ENCODE measurements at regions not wholly inside any gene's neighbourhood (a gene's known extent, or its start where the extent isn't known, plus 50 kb on each side); places are given as distances from the start of the nearest gene placed in this dataset.

DNA sequence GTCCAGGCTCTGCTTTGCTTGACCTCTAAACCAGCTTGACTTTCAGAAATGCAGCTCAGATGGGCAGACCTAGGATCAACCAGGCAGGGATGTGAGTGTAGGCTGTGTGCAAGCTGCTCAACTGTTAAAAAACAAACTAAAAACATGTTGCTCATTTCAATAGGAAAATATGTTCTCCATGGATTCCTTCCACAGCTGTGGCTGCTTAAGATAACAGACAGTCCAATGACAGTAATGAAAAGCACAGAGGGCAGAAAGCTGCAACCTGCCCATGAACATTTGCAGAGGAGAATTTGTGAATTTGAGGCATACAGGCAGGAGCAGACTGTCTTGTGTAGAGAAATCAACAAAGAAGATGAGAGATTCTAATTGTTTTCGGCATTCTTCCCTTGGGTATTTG is 534.2 kb downstream of the CCSER2 start:
- Histone ChIP-seq H4K8ac (ENCODE audit: low read depth in 2 of 2, low read length in 2 of 2) (no peak overlapping the region), H3K23ac (ENCODE audit: low read depth, low read length) (no peak overlapping the region), H4K5ac (ENCODE audit: low read depth, low read length) (no peak overlapping the region), H2BK5ac (ENCODE audit: low read depth, low read length, poor library complexity, severe bottlenecking) (no peak overlapping the region), H3K27me3 (ENCODE audit: control insufficient read depth, insufficient read depth, low read length) (no peaks in the 10 kb centered on the region), H3K9me1 (ENCODE audit: insufficient read depth, low read length) (no peaks in the 10 kb centered on the region), H3K4me1 (ENCODE audit: control insufficient read depth, insufficient read depth, low read length) (no peaks in the 10 kb centered on the region), H3K4me2 (ENCODE audit: low read depth, low read length) (no peak overlapping the region), H3K79me1 (ENCODE audit: low read depth in 1 of 2, low read length in 2 of 2) (no peaks in the 10 kb centered on the region), H2BK20ac (ENCODE audit: low read depth, low read length) (no peak overlapping the region), H3K18ac (ENCODE audit: low read depth, low read length) (no peak overlapping the region), H3K9me3 (ENCODE audit: control insufficient read depth, insufficient read depth, low read length) (peaks cover 9% of the 10 kb centered on the region), H3K9ac (ENCODE audit: low read depth, low read length) (no peak overlapping the region), H3K56ac (ENCODE audit: extremely low read depth, insufficient read depth, low read length) (no peak overlapping the region), H2AFZ (replicated peaks; ENCODE audit: low read length, poor library complexity) (no peak overlapping the region), H2BK15ac (ENCODE audit: low read depth, low read length) (no peak overlapping the region), H3K4me3 (ENCODE audit: insufficient read depth, low read depth, low read length) (no peak overlapping the region), H3K36me3 (ENCODE audit: control insufficient read depth, insufficient read depth, low read length) (no peaks in the 10 kb centered on the region), H4K91ac (ENCODE audit: insufficient read depth, low read depth, low read length) (no peak overlapping the region), H3K4ac (ENCODE audit: low read depth, low read length) (no peak overlapping the region), H2BK120ac (ENCODE audit: low read depth, low read length) (no peak overlapping the region), H3K14ac (replicated peaks; ENCODE audit: low read depth, low read length) (no peak overlapping the region), H4K20me1 (ENCODE audit: insufficient read depth, low read length) (no peaks in the 10 kb centered on the region), H2AK5ac (ENCODE audit: low read depth, low read length) (no peak overlapping the region), H3K27ac (ENCODE audit: insufficient read depth, low read length) (no peak overlapping the region), H2AK9ac (replicated peaks; ENCODE audit: low read depth, low read length, poor library complexity) (no peak overlapping the region)
- dilution Hi-C loops (cut with HindIII; ENCODE audit: low sequenced_read_pairs, unreplicated experiment) = no loop called here
- WGBS, 2 experiments (ENCODE audit: extremely low coverage in 2 of 2, insufficient read length in 1 of 2) = no CpG with 5 or more reads among the region's 1 CpG
- DNase-seq (no peak), ATAC-seq (ENCODE audit: low read depth) (no peak)
- TF ChIP-seq MXI1 (IDR thresholded peaks at IDR 0.05; ENCODE audit: borderline replicate concordance, low read depth, low read length) (no peak), RAD21 (IDR thresholded peaks at IDR 0.05; ENCODE audit: low read length) (no peak), RFX5 (IDR thresholded peaks at IDR 0.05; ENCODE audit: low read depth, low read length) (no peak), BHLHE40 (IDR thresholded peaks at IDR 0.05; ENCODE audit: low read depth, low read length) (no peak), NFE2L2 (IDR thresholded peaks at IDR 0.05; ENCODE audit: low read depth, low read length) (no peak), RCOR1 (IDR thresholded peaks at IDR 0.05; ENCODE audit: insufficient replicate concordance, low read length) (no peak), POLR2A (IDR thresholded peaks at IDR 0.05; ENCODE audit: low read depth, low read length) (no peak), SMC3 (IDR thresholded peaks at IDR 0.05; ENCODE audit: low read depth, low read length) (no peak), CEBPB (IDR thresholded peaks at IDR 0.05; ENCODE audit: low read depth, low read length) (no peak), CHD1 (IDR thresholded peaks at IDR 0.05; ENCODE audit: low read depth, low read length) (no peak), FOS (IDR thresholded peaks at IDR 0.05; ENCODE audit: low read depth, low read length) (no peak), MAFK (IDR thresholded peaks at IDR 0.05; ENCODE audit: low read depth, low read length) (no peak), MAZ (IDR thresholded peaks at IDR 0.05; ENCODE audit: borderline replicate concordance, low read depth, low read length) (no peak)
- TF ChIP-seq, protein P1, sequence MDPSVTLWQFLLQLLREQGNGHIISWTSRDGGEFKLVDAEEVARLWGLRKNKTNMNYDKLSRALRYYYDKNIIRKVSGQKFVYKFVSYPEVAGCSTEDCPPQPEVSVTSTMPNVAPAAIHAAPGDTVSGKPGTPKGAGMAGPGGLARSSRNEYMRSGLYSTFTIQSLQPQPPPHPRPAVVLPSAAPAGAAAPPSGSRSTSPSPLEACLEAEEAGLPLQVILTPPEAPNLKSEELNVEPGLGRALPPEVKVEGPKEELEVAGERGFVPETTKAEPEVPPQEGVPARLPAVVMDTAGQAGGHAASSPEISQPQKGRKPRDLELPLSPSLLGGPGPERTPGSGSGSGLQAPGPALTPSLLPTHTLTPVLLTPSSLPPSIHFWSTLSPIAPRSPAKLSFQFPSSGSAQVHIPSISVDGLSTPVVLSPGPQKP (IDR thresholded peaks at IDR 0.05; ENCODE audit: borderline replicate concordance, low read depth, low read length) = no peak
- TF ChIP-seq, protein P2, sequence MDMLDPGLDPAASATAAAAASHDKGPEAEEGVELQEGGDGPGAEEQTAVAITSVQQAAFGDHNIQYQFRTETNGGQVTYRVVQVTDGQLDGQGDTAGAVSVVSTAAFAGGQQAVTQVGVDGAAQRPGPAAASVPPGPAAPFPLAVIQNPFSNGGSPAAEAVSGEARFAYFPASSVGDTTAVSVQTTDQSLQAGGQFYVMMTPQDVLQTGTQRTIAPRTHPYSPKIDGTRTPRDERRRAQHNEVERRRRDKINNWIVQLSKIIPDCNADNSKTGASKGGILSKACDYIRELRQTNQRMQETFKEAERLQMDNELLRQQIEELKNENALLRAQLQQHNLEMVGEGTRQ (IDR thresholded peaks at IDR 0.05; ENCODE audit: low read depth, low read length) = no peak
- TF ChIP-seq, protein P3, sequence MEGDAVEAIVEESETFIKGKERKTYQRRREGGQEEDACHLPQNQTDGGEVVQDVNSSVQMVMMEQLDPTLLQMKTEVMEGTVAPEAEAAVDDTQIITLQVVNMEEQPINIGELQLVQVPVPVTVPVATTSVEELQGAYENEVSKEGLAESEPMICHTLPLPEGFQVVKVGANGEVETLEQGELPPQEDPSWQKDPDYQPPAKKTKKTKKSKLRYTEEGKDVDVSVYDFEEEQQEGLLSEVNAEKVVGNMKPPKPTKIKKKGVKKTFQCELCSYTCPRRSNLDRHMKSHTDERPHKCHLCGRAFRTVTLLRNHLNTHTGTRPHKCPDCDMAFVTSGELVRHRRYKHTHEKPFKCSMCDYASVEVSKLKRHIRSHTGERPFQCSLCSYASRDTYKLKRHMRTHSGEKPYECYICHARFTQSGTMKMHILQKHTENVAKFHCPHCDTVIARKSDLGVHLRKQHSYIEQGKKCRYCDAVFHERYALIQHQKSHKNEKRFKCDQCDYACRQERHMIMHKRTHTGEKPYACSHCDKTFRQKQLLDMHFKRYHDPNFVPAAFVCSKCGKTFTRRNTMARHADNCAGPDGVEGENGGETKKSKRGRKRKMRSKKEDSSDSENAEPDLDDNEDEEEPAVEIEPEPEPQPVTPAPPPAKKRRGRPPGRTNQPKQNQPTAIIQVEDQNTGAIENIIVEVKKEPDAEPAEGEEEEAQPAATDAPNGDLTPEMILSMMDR (conservative IDR thresholded peaks at IDR 0.05; ENCODE audit: low read depth, low read length) = no peak
- intact Hi-C loops (cut with micrococcal nuclease) = no loop called here
- in situ Hi-C loops (cut with MboI; ENCODE audit: low sequenced_read_pairs) = no loop called here
- ChIA-PET POLR2A (ENCODE audit: unreplicated experiment) (no interaction called here), CTCF (no interaction called here)
- no TSS peak for BruUV-seq (replicated peaks)
